NCI-H1105 treated with DMSO at 0.1 percent for 48 hours (cell line): ENCODE measurements at regions not wholly inside any gene's neighbourhood (a gene's known extent, or its start where the extent isn't known, plus 50 kb on each side); places are given as distances from the start of the nearest gene placed in this dataset.

Experiments used
- DNase-seq: peaks from one replicate; lab custom pipeline; 2025; lab: John Stamatoyannopoulos, UW

GRCh38 chr18:14031053-14031452 is 101.2 kb downstream of the ZNF519 start:
- DNase-seq, result no peak

- DNase-seq, result no peak
Measured at GRCh38 chr18:14029512-14029911, 102.7 kb downstream of the ZNF519 start.

DNA sequence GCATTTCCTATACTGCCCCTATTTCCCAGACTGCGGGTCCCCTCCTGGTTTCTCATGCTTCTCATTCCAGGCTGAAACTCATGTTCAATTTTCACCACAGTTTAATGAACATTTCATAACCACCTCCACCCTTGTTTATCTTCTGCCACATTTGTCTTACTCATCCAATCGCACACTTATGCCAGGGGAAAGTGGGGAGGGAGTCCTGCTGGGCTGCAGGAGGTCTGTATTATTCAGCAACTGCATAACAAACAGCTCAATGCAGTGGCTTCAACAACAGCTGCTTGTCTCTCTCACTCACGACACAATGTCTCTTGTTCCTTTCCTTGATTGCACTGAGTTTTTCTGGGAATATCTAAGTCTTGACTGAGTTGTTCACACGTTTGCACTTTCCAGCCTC is 106.0 kb downstream of the ZNF519 start:
- DNase-seq, result no peak

DNA sequence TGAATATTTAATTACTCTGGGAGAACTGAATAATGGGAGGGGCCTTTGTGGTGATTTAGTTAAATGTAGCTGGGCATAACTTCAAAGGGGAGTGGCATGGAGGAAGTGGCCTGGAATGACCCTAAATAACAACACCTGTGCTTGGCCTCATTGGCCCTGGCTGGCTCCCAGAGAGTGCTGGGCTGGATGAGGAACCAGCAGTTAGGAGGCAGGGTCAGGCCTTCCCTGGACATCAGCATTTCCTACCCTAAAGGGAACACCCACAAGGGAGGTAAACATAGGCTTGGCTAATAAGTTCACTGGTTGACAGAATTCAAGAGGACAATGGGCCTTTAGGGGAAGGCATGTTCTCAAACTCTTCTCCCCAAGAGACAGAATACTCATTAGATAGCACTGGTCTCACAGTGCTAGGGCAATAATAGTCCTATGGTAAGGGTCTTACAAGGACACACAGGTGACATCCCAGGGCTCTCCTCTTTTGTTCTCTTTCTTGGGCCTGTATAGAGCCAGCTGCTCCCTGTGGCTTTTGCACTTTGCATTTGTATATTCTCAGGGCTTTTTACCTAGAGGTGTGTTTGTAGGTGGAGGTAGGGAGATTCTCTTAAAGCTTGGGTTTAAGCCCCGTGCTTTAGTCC is 106.8 kb downstream of the ZNF519 start:
- no peak for DNase-seq

DNA sequence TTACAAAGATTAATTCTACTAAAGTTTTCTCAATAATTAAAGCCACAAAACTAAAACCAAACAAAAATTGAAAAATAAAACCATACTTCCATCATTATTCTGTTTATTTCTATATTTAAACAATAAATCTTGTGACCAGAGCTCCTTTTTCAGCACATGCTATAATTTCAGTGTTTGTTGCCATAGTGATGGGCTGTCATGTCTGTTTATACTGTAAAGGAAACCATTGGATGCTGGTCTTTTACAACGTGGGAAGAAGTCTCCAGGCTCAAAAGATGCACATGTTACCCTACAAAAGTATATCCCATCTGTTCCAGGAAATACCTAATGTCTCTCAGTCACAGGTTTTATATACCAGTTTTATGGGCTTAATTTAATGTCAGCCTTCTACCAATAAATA is 100.1 kb upstream of the MC2R start:
- no peak for DNase-seq

DNA sequence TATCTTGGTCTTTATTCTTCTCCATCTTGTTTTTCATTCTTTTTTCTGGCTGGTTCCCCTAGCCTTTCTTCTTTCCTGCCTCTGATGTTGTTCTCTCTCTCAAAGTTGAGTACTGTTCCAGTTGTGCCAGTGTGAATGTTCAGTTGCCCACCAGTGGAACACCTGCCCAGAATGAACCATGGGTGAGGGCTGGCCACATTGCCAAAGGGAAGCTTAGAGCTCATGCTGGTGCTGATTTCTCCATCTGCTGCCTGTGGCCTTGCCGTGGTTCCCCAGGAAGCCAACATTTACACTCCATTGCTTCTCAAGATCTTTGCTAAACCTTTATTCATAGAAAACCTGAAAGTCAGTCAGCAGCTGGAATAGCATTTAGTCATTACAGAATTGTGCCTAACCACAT is 99.1 kb upstream of the MC2R start:
- DNase-seq, result no peak

- DNase-seq, result no peak
Measured at GRCh38 chr18:14000884-14001283, 85.5 kb upstream of the MC2R start.

- DNase-seq, result no peak
Measured at GRCh38 chr18:13999231-13999630, 83.9 kb upstream of the MC2R start.

DNA sequence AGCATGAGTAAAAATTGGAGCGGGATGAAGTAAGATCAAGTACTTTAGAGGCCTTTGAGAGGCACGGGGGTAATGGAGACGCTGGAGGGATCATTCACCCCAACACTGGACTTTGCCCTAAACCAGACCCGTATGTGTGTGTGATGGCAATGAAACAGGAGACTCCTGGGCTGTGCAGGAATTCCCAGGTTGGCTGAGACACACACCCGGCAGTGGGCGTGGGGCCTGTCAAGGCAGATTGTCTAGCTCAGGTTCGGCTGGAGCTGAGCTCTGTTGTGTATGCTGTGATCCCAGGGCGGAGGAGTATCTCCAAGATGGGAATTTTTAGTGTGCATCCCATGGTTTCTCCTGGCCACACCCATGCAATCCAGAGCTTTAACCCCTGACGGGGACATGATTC is 83.2 kb upstream of the MC2R start:
- DNase-seq, result no peak

DNA sequence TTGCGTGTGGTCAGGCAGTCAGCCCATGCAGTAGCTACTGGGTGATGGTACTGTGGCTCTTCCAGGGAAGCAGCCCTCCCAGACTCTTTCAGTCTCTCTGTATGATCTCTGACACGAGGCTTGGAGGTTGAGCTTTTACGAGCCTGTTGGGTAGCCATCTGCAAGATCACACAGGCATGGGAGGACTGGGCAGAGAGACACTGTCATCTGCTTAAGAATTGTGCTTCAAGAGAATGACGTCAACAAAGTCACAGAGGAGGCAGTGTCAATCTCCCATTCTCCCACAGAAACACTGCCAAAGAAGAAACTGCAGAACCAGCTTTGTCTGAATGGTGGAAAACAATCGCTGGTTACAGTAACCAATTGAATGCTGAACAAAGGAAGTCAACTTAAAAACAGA is 78.4 kb upstream of the MC2R start:
- DNase-seq, result no peak

DNA sequence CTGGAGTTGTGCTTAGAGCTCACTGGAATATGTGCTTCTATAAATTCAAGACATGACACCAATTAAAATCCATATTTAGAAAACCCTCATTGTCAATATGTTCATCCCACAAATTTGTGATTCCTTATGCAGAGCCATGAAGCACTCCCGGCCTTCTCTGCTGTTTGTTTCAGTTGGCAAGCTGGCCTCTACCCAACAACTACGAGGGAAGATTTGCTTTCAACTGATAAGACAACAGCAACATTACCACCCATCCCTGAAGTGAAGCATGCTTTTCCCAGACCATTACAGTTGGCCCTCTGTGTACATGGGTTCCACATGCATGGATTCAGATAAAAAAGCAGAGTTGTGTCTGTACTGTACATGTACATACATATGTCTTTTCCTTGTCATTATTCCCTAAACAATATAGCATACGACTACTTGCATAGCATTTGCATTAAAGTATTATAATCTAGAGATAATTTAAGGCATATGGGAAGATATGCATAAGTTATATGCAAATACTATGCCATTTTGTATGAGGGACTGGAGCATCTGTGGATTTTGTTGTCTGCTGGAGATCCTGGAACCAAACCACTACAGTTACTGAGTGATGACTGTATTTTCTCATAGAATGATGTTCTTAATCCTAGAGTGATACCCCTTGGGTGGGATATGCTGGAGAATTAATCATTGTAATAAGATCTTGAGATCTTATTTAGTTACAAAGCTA is 77.6 kb upstream of the MC2R start:
- DNase-seq, result no peak

DNA sequence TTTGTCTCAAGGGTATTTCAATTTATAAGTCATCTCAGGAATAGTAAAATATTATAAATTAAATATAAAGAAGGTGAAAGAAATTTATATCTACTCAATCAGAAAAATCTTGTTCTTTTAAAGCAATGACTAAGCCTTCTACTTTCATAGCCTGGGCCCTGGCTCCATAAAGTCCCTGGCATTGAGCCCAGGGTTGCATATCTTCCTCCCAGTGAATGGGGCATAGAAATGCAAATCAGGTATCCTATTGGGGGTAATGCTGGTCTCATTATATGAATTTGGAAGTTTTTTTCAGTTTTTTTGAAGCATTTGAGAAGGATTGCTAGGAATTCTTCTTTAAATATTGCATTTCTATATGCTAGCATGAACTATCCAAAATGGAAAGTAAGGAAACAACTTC is 73.9 kb upstream of the MC2R start:
- peak; percentile 45 for DNase-seq

GRCh38 chr18:13987956-13988355 is 72.6 kb upstream of the MC2R start:
- no peak for DNase-seq

DNA sequence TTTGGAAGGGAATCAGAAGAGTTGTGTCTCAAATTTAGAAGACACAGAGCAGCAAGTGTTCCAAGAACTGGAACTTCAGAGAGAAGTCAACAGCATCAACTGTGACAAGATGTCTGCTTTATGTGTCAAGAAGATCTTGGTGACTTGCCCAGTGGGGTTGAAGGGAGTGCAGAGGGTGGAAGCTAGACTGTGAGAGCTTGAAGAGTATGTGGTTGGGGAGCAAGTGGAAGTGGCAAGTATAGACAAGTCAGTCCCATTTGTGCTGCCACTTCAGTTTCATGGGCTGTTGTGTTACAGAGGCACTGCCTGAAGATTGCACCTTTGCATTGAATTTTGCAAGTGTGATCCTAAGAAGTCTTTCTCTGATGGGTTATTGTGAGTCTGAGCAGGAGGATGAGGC is 68.7 kb upstream of the MC2R start:
- peak; percentile 38 for DNase-seq

DNA sequence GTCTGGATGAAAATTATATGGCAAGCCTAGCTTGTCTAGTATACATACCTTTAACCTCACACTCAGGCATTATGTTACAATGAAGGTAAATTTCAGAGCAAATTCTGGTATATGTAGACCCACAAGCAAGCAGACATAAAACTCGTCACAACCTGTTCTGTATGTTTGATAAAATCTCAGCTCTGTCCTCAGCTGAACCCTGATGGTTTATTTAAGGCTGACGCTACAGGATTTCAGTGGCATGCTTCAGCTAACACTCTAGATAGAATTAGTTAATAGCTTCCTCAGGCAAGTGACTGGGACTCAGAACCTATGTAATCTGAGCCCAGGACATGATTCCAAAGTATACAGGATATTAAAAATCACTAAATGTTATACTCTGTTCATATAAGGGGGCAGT is 68.2 kb upstream of the MC2R start:
- DNase-seq, result no peak

GRCh38 chr18:13982126-13982525 is 66.8 kb upstream of the MC2R start:
- DNase-seq, result no peak

DNA sequence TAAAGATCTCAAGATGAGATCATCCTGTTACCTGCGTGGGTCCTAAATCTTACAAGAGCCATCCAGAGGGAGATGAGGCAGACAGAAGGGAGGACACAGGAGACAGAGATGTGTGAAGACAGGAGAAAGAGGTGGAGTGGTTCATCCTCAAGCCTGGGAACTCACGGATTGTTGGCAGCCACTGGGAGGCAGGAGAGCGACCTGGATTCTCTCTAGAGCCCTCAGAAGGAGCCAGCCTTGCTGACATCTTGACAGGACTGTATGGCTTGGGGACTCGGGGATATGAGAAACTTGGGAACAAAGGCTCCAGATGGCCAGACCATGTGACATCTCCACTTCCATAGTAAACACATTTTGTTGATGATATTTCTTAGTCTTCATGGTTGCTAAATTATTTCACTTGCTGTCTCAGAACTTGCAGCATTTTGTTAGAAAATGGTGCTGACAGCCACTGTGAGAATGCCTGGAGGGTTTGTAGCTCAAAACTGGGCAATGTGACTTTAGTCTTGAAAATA is 57.8 kb upstream of the MC2R start:
- no peak for DNase-seq
